ENCODE measurements at regions not wholly inside any gene's neighbourhood (a gene's known extent, or its start where the extent isn't known, plus 50 kb on each side); places are given as distances from the start of the nearest gene placed in this dataset.

DNA sequence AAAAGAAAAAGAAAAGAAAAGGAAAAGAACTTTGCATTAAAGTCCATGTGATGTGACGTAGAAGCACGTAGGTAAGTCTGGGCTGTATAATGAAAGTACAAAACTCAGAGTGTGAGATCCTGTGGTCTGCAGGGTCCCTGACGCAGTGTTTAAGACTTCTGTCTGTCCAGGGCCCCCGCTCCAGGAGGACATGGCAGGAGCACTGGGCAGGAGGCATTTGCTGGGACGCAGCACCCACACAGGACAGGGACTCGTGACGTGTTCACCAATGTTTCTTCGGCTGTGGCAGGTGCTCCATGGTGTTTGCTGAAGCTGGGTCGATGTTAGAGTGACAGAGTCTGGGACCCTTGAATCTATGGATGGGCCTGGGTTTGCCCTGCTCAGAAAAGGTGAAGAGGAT is 348.1 kb downstream of the BRD1 start:
- H3K4me1 ChIP-seq (ENCODE audit: control insufficient read depth, insufficient read depth, low read length): peaks cover 3% of the 10 kb centered on the region
- H3K36me3 ChIP-seq (ENCODE audit: control insufficient read depth in 2 of 2, insufficient read depth in 1 of 2, low read length in 2 of 2): no peaks in the 10 kb centered on the region
- POLR2A ChIA-PET: no interaction called here
- H3K4me3 ChIP-seq (ENCODE audit: low read depth, low read length): no peak overlapping the region
- CTCF ChIA-PET: interaction anchor here (0.9 kb wide), 1 partner anchor 23 kb away, joined by 3 read pairs; no protein-coding TSS in a partner anchor
- H3K27ac ChIP-seq (ENCODE audit: extremely low read depth, low read depth, low read length): no peak overlapping the region
- TF ChIP-seq ZNF350 (tag by site-specific recombination; IDR thresholded peaks at IDR 0.05) (no peak), GLIS2 (tag by site-specific recombination; IDR thresholded peaks at IDR 0.05) (no peak), PRDM1 (tag by site-specific recombination; IDR thresholded peaks at IDR 0.05) (no peak), ZNF184 (tag by site-specific recombination; IDR thresholded peaks at IDR 0.05) (no peak), PRDM4 (tag by site-specific recombination; IDR thresholded peaks at IDR 0.05) (no peak), ZNF600 (tag by site-specific recombination; IDR thresholded peaks at IDR 0.05) (no peak), SETDB1 (IDR thresholded peaks at IDR 0.05; ENCODE audit: insufficient read length, low read length) (no peak), ZNF433 (tag by site-specific recombination; IDR thresholded peaks at IDR 0.05; ENCODE audit: low read depth) (no peak), ZNF133 (tag by site-specific recombination; IDR thresholded peaks at IDR 0.05) (no peak), YY2 (tag by site-specific recombination; IDR thresholded peaks at IDR 0.05) (no peak), ZNF26 (tag by site-specific recombination; IDR thresholded peaks at IDR 0.05) (no peak)
- TF ChIP-seq, protein P1, sequence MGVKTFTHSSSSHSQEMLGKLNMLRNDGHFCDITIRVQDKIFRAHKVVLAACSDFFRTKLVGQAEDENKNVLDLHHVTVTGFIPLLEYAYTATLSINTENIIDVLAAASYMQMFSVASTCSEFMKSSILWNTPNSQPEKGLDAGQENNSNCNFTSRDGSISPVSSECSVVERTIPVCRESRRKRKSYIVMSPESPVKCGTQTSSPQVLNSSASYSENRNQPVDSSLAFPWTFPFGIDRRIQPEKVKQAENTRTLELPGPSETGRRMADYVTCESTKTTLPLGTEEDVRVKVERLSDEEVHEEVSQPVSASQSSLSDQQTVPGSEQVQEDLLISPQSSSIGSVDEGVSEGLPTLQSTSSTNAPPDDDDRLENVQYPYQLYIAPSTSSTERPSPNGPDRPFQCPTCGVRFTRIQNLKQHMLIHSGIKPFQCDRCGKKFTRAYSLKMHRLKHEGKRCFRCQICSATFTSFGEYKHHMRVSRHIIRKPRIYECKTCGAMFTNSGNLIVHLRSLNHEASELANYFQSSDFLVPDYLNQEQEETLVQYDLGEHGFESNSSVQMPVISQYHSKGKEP (tag by site-specific recombination; IDR thresholded peaks at IDR 0.05): no peak
- no peaks in the 10 kb centered on the region for H3K9me3 ChIP-seq (ENCODE audit: control insufficient read depth, insufficient read depth, low read depth, low read length)

- no peak overlapping the region for H3K27ac ChIP-seq (ENCODE audit: extremely low read depth, low read depth, low read length)
- no peaks in the 10 kb centered on the region for H3K36me3 ChIP-seq (ENCODE audit: control insufficient read depth in 2 of 2, insufficient read depth in 1 of 2, low read length in 2 of 2)
- ChIA-PET POLR2A (no interaction called here), CTCF (no interaction called here)
- no peaks in the 10 kb centered on the region for H3K9me3 ChIP-seq (ENCODE audit: control insufficient read depth, insufficient read depth, low read depth, low read length)
- H3K4me1 ChIP-seq (ENCODE audit: control insufficient read depth, insufficient read depth, low read length): peaks cover 3% of the 10 kb centered on the region; the same call in 1 of the 2 replicates
- H3K4me3 ChIP-seq (ENCODE audit: low read depth, low read length): no peak overlapping the region
- TF ChIP-seq ZNF473 (tag by site-specific recombination; IDR thresholded peaks at IDR 0.05): no peak
- TF ChIP-seq, protein P2, sequence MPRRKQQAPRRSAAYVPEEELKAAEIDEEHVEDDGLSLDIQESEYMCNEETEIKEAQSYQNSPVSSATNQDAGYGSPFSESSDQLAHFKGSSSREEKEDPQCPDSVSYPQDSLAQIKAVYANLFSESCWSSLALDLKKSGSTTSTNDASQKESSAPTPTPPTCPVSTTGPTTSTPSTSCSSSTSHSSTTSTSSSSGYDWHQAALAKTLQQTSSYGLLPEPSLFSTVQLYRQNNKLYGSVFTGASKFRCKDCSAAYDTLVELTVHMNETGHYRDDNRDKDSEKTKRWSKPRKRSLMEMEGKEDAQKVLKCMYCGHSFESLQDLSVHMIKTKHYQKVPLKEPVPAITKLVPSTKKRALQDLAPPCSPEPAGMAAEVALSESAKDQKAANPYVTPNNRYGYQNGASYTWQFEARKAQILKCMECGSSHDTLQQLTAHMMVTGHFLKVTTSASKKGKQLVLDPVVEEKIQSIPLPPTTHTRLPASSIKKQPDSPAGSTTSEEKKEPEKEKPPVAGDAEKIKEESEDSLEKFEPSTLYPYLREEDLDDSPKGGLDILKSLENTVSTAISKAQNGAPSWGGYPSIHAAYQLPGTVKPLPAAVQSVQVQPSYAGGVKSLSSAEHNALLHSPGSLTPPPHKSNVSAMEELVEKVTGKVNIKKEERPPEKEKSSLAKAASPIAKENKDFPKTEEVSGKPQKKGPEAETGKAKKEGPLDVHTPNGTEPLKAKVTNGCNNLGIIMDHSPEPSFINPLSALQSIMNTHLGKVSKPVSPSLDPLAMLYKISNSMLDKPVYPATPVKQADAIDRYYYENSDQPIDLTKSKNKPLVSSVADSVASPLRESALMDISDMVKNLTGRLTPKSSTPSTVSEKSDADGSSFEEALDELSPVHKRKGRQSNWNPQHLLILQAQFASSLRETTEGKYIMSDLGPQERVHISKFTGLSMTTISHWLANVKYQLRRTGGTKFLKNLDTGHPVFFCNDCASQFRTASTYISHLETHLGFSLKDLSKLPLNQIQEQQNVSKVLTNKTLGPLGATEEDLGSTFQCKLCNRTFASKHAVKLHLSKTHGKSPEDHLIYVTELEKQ (tag by site-specific recombination; IDR thresholded peaks at IDR 0.05; ENCODE audit: borderline replicate concordance): no peak
- no peak for TF ChIP-seq ZNF704 (tag by site-specific recombination; IDR thresholded peaks at IDR 0.05)
- no peak for TF ChIP-seq ZNF626 (tag by site-specific recombination; IDR thresholded peaks at IDR 0.05)
- TF ChIP-seq ZNF555 (tag by site-specific recombination; conservative IDR thresholded peaks at IDR 0.05): no peak
- TF ChIP-seq ZNF621 (tag by site-specific recombination; IDR thresholded peaks at IDR 0.05): no peak
- peak; percentile 98 for TF ChIP-seq ZNF366 (tag by site-specific recombination; conservative IDR thresholded peaks at IDR 0.05)
- TF ChIP-seq ZBTB7A (tag by site-specific recombination; IDR thresholded peaks at IDR 0.05; ENCODE audit: low read depth): no peak
- no peak for TF ChIP-seq ZNF664 (tag by site-specific recombination; IDR thresholded peaks at IDR 0.05)
- no peak for TF ChIP-seq ZNF514 (tag by site-specific recombination; IDR thresholded peaks at IDR 0.05)
- TF ChIP-seq ZEB2 (tag by site-specific recombination; IDR thresholded peaks at IDR 0.05): no peak
- TF ChIP-seq ZNF692 (tag by site-specific recombination; IDR thresholded peaks at IDR 0.05): no peak
Measured at GRCh38 chr22:49476800-49477400, 350.8 kb downstream of the BRD1 start.
